Mesenchymal stem cell (in vitro differentiated cells and primary cell): ENCODE measurements at regions not wholly inside any gene's neighbourhood (a gene's known extent, or its start where the extent isn't known, plus 50 kb on each side); places are given as distances from the start of the nearest gene placed in this dataset.

Experiments
- DNase-seq: peaks from one replicate; pipeline ENCODE4 v3.0.0-alpha.2; 2013
- H2AFZ ChIP-seq: one replicate; pipeline ENCODE4 v1.6.1; 2013; ENCODE audit warnings: low read depth, mild to moderate bottlenecking, control low read depth, inconsistent platforms, low read length, moderate library complexity
- H2AK5ac ChIP-seq: 2 replicates; pipeline ENCODE4 v1.6.1; 2013; ENCODE audit warnings: low read length, moderate library complexity, mild to moderate bottlenecking, inconsistent platforms; ENCODE audit not compliant: severe bottlenecking
- H2BK120ac ChIP-seq: one replicate; pipeline ENCODE4 v1.6.1; 2013; ENCODE audit warnings: low read depth, mild to moderate bottlenecking, inconsistent platforms, low read length, moderate library complexity
- H2BK12ac ChIP-seq, 2 experiments: one replicate each; pipeline ENCODE4 v1.6.1; 2013; ENCODE audit warnings: inconsistent platforms in 2 of 2, low read length in 2 of 2, mild to moderate bottlenecking in 2 of 2, moderate library complexity in 2 of 2, control low read depth in 1 of 2
- H2BK15ac ChIP-seq: one replicate; pipeline ENCODE4 v1.6.1; 2013; ENCODE audit warnings: mild to moderate bottlenecking, low read depth, inconsistent platforms; ENCODE audit not compliant: poor library complexity, severe bottlenecking
- H2BK5ac ChIP-seq: 2 replicates; pipeline ENCODE4 v1.6.1; 2013; ENCODE audit warnings: low read depth, mild to moderate bottlenecking, low read length, control low read depth, inconsistent platforms; ENCODE audit not compliant: poor library complexity, severe bottlenecking
- H3K14ac ChIP-seq, 2 experiments: one replicate each; pipeline ENCODE4 v1.6.1; 2013; ENCODE audit warnings: inconsistent platforms in 2 of 2, low read length in 2 of 2, control low read depth in 1 of 2, mild to moderate bottlenecking in 1 of 2, moderate library complexity in 1 of 2
- H3K18ac ChIP-seq, 2 experiments: one replicate each; pipeline ENCODE4 v1.6.1; 2013; ENCODE audit warnings: inconsistent platforms in 2 of 2, low read length in 2 of 2, control low read depth in 1 of 2, low read depth in 1 of 2, mild to moderate bottlenecking in 1 of 2
- H3K23ac ChIP-seq, 2 experiments: one replicate each; pipeline ENCODE4 v1.6.1; 2013; ENCODE audit warnings: inconsistent platforms in 2 of 2, low read length in 2 of 2, mild to moderate bottlenecking in 2 of 2, moderate library complexity in 2 of 2, control low read depth in 1 of 2
- H3K27ac ChIP-seq: 2 replicates; pipeline ENCODE4 v1.5.1; 2013; ENCODE audit warnings: mild to moderate bottlenecking, moderate library complexity, low read length, control low read depth, inconsistent platforms; ENCODE audit not compliant: poor library complexity, severe bottlenecking
- H3K27me3 ChIP-seq, 2 experiments: 2 replicates each; pipeline versions ENCODE4 v1.6.1 to v1.7.0; 2013; ENCODE audit warnings: low read length in 2 of 2, mild to moderate bottlenecking in 2 of 2, moderate library complexity in 2 of 2, control low read depth in 1 of 2, inconsistent platforms in 1 of 2; ENCODE audit not compliant: control insufficient read depth in 1 of 2, insufficient read depth in 1 of 2
- H3K36me3 ChIP-seq, 2 experiments: 2 replicates each; pipeline versions ENCODE4 v1.6.1 to v1.7.0; 2013; ENCODE audit warnings: low read length in 2 of 2, control low read depth in 1 of 2, inconsistent platforms in 1 of 2, low read depth in 1 of 2, mild to moderate bottlenecking in 1 of 2; ENCODE audit not compliant: insufficient read depth in 2 of 2, control insufficient read depth in 1 of 2
- H3K4ac ChIP-seq, 2 experiments: one replicate each; pipeline ENCODE4 v1.6.1; 2013; ENCODE audit warnings: inconsistent platforms in 2 of 2, low read length in 2 of 2, mild to moderate bottlenecking in 2 of 2, moderate library complexity in 2 of 2, control low read depth in 1 of 2, low read depth in 1 of 2
- H3K4me1 ChIP-seq: 2 replicates; pipeline ENCODE4 v1.6.1; 2013; ENCODE audit warnings: low read depth, low read length, control low read depth; ENCODE audit not compliant: control insufficient read depth, insufficient read depth
- H3K4me2 ChIP-seq: 2 replicates; pipeline ENCODE4 v1.6.1; 2013; ENCODE audit warnings: low read length, mild to moderate bottlenecking, inconsistent platforms; ENCODE audit not compliant: poor library complexity, severe bottlenecking
- H3K4me3 ChIP-seq, 2 experiments: 2 replicates each; pipeline versions ENCODE4 v1.5.1 to v1.7.0; 2013; ENCODE audit warnings: low read length in 2 of 2, mild to moderate bottlenecking in 2 of 2, control low read depth in 1 of 2, low read depth in 1 of 2; ENCODE audit not compliant: insufficient read depth in 1 of 2
- H3K79me1 ChIP-seq: replicated peaks from 2 replicates; pipeline ENCODE4 v1.6.1; 2013; ENCODE audit warnings: mild to moderate bottlenecking, control low read depth, low read length, inconsistent platforms; ENCODE audit not compliant: poor library complexity, severe bottlenecking
- H3K9ac ChIP-seq: 2 replicates; pipeline ENCODE4 v1.7.0; 2013; ENCODE audit warnings: mild to moderate bottlenecking, low read length, moderate library complexity
- H3K9me3 ChIP-seq: 2 replicates; pipeline ENCODE4 v1.7.0; 2013; ENCODE audit warnings: mild to moderate bottlenecking, low read length; ENCODE audit not compliant: control insufficient read depth
- H4K8ac ChIP-seq: one replicate; pipeline ENCODE4 v1.6.1; 2013; ENCODE audit warnings: inconsistent platforms, mild to moderate bottlenecking, low read length, moderate library complexity
- H4K91ac ChIP-seq: one replicate; pipeline ENCODE4 v1.6.1; 2013; ENCODE audit warnings: mild to moderate bottlenecking, low read length, inconsistent platforms
- WGBS: methylation state at CpG from one replicate; pipeline ENCODE4 v1.1.7; 2013; ENCODE audit warnings: mixed read lengths; 5-methylcytosine and 5-hydroxymethylcytosine counted together

DNA sequence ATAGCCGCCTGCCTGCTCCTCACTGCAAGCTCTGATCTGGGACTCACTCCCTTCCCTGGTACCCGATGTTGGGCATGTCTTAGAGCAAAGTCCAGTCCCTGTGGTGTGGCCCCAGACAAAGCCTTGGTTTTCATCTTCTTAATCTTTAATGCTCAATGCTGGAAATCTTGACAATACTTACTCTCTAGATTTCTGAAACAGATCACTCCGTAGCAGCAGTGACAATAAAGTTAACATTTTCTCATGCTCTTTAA is 260.2 kb upstream of the IRX2 start:
- Histone ChIP-seq H3K4me1 (no peaks in the 10 kb centered on the region), H3K4me3 (no peak overlapping the region), H2BK5ac (no peak overlapping the region), H3K23ac (no peak overlapping the region), H3K4me2 (no peak overlapping the region), H2BK15ac (no peak overlapping the region), H3K79me1 (no peaks in the 10 kb centered on the region), H2BK12ac (no peak overlapping the region), H3K18ac (no peak overlapping the region), H3K27ac (no peak overlapping the region), H2AK5ac (no peak overlapping the region), H3K9ac (no peak overlapping the region), H3K14ac (no peak overlapping the region), H2AFZ (no peak overlapping the region), H2BK120ac (no peak overlapping the region), H3K27me3 (no peaks in the 10 kb centered on the region), H4K91ac (no peak overlapping the region), H3K9me3 (peaks cover 9% of the 10 kb centered on the region), H3K36me3 (no peaks in the 10 kb centered on the region), H4K8ac (no peak overlapping the region), H3K4ac (no peak overlapping the region)
- 78% methylated on average over 2 of the region's 3 CpGs for WGBS
- DNase-seq = no peak

DNA sequence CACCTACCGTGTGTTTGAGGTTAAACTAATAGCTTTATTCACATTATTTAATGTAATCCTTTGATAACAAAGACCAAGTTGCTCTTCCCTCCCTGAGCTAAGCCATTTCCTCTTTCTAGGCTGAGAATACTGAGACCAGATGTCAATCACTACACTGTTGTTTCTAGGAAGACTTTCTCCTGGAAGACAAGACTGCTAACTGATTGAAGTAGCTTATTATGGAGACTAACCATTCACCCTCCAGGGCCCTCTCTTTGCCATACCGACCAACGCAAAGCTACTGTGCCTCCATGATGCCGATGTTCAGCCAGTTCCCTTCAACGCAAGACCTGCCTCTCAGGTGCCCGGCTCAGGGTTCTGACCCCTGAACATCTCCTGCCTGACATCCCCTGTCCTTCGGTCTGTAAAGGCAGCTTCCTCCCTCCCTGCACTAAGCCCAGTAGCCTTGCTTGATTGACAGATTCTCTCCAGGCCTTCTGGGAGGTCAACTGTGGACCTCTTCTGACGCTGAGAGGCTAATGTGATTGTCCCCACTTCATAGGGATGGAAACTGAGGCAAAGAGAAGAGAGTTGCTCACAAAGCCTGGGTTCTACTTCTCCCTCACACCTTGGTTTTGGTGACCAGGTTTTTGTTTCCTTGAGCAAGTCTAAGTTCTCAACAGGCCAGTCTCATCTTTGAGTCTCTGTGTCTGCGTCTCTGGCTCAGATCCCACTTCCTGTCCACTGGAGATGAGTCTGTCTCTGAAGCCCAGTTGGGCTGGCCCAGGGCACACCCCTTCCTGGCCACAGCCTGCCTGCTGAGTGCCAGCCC is 259.7 kb upstream of the IRX2 start:
- WGBS = 85% methylated on average over 8 of the region's 9 CpGs
- Histone ChIP-seq H3K27me3 (no peaks in the 10 kb centered on the region), H4K8ac (no peak overlapping the region), H2AFZ (no peak overlapping the region), H2BK15ac (no peak overlapping the region), H3K36me3 (no peaks in the 10 kb centered on the region), H3K4me2 (no peak overlapping the region), H3K14ac (no peak overlapping the region), H3K4ac (no peak overlapping the region), H2BK12ac (no peak overlapping the region), H2AK5ac (no peak overlapping the region), H3K79me1 (no peaks in the 10 kb centered on the region), H2BK120ac (no peak overlapping the region), H3K27ac (no peak overlapping the region), H4K91ac (no peak overlapping the region), H3K4me3 (no peak overlapping the region), H3K9me3 (peaks cover 9% of the 10 kb centered on the region), H3K18ac (no peak overlapping the region), H3K9ac (no peak overlapping the region), H2BK5ac (no peak overlapping the region), H3K23ac (no peak overlapping the region), H3K4me1 (no peaks in the 10 kb centered on the region)
- DNase-seq = no peak

DNA sequence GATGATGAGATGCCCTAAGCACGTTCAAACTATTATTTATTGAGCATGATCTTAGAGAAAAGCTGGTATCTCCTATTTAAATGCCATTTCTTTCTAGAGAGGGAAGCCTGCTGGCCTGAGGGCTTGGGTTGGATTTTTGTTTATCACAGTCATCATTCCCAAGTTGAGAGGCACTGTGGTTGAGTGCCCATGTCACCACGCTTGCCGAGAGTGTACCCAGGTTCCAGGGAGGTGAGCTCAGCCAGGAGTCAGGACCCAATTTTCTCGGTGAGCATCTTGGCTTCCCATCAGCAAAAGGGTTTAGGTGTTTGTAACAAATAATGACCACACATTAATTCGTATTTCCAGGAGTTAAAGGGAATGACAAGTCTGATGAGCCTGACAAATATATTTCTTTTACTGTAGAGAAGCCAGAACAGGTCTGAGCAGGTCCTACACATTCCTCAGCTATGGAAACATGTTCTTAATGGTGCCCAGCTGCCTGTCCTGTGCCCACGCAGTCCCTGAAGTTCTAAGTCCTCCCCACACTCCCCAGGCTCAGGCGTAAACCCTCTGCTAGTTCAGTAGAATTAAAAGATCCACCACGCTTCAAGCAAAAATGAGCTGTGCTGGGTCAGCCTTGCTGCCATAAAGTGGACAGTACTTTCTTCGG is 258.9 kb upstream of the IRX2 start:
- Histone ChIP-seq H3K79me1 (no peaks in the 10 kb centered on the region), H2BK12ac (no peak overlapping the region), H3K9me3 (peaks cover 9% of the 10 kb centered on the region), H4K91ac (no peak overlapping the region), H3K27ac (no peak overlapping the region), H3K27me3 (no peaks in the 10 kb centered on the region), H3K18ac (no peak overlapping the region), H2BK120ac (no peak overlapping the region), H3K4ac (no peak overlapping the region), H2BK15ac (no peak overlapping the region), H3K36me3 (no peaks in the 10 kb centered on the region), H3K9ac (no peak overlapping the region), H4K8ac (no peak overlapping the region), H3K23ac (no peak overlapping the region), H3K14ac (no peak overlapping the region), H3K4me1 (no peaks in the 10 kb centered on the region), H2AK5ac (no peak overlapping the region), H3K4me2 (no peak overlapping the region), H3K4me3 (no peak overlapping the region), H2AFZ (no peak overlapping the region), H2BK5ac (no peak overlapping the region)
- DNase-seq = no peak
- 56% methylated on average over 7 of the region's 9 CpGs for WGBS

DNA sequence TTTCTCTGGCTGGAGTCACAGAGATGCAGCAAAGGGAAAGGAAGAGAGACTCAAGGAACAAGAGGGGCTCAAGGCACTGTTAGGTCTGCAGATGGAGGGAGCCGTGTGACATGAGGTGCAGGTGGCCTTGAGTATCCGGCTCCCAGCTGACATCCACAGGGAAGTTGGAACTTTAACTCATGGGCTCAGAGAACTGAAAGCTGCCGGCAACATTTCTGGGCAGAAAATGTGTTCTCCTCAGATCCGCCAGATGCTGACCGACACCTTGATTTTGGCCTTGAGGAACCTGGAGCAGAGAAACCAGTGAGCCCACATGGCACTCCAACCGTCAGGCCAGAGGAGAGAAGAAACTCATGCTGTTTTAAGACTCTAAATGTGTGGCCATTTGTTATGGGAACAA is 258.1 kb upstream of the IRX2 start:
- Histone ChIP-seq H2AFZ (no peak overlapping the region), H3K4ac (no peak overlapping the region), H2BK120ac (no peak overlapping the region), H3K27me3 (no peaks in the 10 kb centered on the region), H3K9me3 (peaks cover 9% of the 10 kb centered on the region), H3K27ac (no peak overlapping the region), H3K4me2 (no peak overlapping the region), H4K8ac (no peak overlapping the region), H3K23ac (no peak overlapping the region), H2BK12ac (no peak overlapping the region), H2BK15ac (no peak overlapping the region), H3K18ac (no peak overlapping the region), H3K79me1 (no peaks in the 10 kb centered on the region), H3K14ac (no peak overlapping the region), H2BK5ac (no peak overlapping the region), H3K4me3 (no peak overlapping the region), H4K91ac (no peak overlapping the region), H3K36me3 (no peaks in the 10 kb centered on the region), H3K9ac (no peak overlapping the region), H2AK5ac (no peak overlapping the region), H3K4me1 (no peaks in the 10 kb centered on the region)
- no peak for DNase-seq
- WGBS = 89% methylated on average over 5 of the region's 6 CpGs
